Panc1 (cell line): ENCODE measurements at regions not wholly inside any gene's neighbourhood (a gene's known extent, or its start where the extent isn't known, plus 50 kb on each side); places are given as distances from the start of the nearest gene placed in this dataset.

Experiments
- CTCF ChIP-seq: fragments of 450-650 bp; IDR thresholded peaks from 2 replicates; pipeline ENCODE4 v1.5.1; 2017; ENCODE audit warnings: mild to moderate bottlenecking
- POLR2AphosphoS5 ChIP-seq: IDR thresholded peaks from 2 replicates; pipeline ENCODE4 v1.6.1; 2012; ENCODE audit warnings: mild to moderate bottlenecking, low read depth, low read length, moderate library complexity
- REST ChIP-seq, 2 experiments: IDR thresholded peaks; 2 replicates each; pipeline ENCODE4 v1.6.1; 2011 to 2012; ENCODE audit warnings: low read depth in 2 of 2, control low read depth in 1 of 2, low read length in 1 of 2, mild to moderate bottlenecking in 1 of 2, moderate library complexity in 1 of 2; ENCODE audit not compliant: insufficient read depth in 1 of 2
- SIN3A ChIP-seq: IDR thresholded peaks from 2 replicates; pipeline ENCODE4 v1.6.1; 2012; ENCODE audit warnings: low read depth, mild to moderate bottlenecking, low read length, moderate library complexity, borderline replicate concordance; ENCODE audit not compliant: insufficient read depth
- TCF7L2 ChIP-seq: IDR thresholded peaks from 2 replicates; pipeline ENCODE4 v1.6.1; 2011; ENCODE audit warnings: mild to moderate bottlenecking, low read depth, low read length, inconsistent platforms

GRCh38 chrX:47710252-47710651 lies 51.3 kb upstream of the UXT start:
- TF ChIP-seq CTCF (no peak), POLR2AphosphoS5 (no peak), REST (IDR thresholded peaks at IDR 0.05; ENCODE audit: insufficient read depth in 1 of 2, low read depth in 2 of 2, low read length in 1 of 2) (no peak), TCF7L2 (no peak), SIN3A (no peak)
